Hepatic stellate cell (primary cell): ENCODE measurements at regions not wholly inside any gene's neighbourhood (a gene's known extent, or its start where the extent isn't known, plus 50 kb on each side); places are given as distances from the start of the nearest gene placed in this dataset.

Experiments
- DNase-seq: peaks from one replicate; pipeline ENCODE4 v3.0.0; 2011; ENCODE audit warnings: low spot score

GRCh38 chr9:116083837-116084236 lies 69.8 kb upstream of the PAPPA start:
- no peak for DNase-seq

- DNase-seq: no peak
Observed at GRCh38 chr9:116084497-116084896, 69.1 kb upstream of the PAPPA start.

GRCh38 chr9:116087246-116087645 lies 66.3 kb upstream of the PAPPA start:
- DNase-seq: no peak

- no peak for DNase-seq
Observed at GRCh38 chr9:116087751-116088194, 65.8 kb upstream of the PAPPA start.

GRCh38 chr9:116088396-116088795 lies 65.2 kb upstream of the PAPPA start:
- no peak for DNase-seq

- DNase-seq: no peak
Observed at GRCh38 chr9:116090030-116090770, 63.4 kb upstream of the PAPPA start.

- DNase-seq: no peak
Observed at GRCh38 chr9:116094846-116095245, 58.7 kb upstream of the PAPPA start.

GRCh38 chr9:116095403-116095802 lies 58.2 kb upstream of the PAPPA start:
- no peak for DNase-seq

- DNase-seq: no peak
Observed at GRCh38 chr9:116096046-116096445, 57.5 kb upstream of the PAPPA start.

- no peak for DNase-seq
Observed at GRCh38 chr9:116096853-116097252, 56.7 kb upstream of the PAPPA start.

- DNase-seq: no peak
Observed at GRCh38 chr9:116098476-116098875, 55.1 kb upstream of the PAPPA start.

GRCh38 chr9:116099821-116100220 lies 53.8 kb upstream of the PAPPA start:
- no peak for DNase-seq

GRCh38 chr9:116100711-116101121 lies 52.9 kb upstream of the PAPPA start:
- no peak for DNase-seq

GRCh38 chr9:116101516-116101915 lies 52.1 kb upstream of the PAPPA start:
- no peak for DNase-seq

GRCh38 chr9:116102596-116102995 lies 51.0 kb upstream of the PAPPA start:
- DNase-seq: no peak
